ENCODE measurements at regions not wholly inside any gene's neighbourhood (a gene's known extent, or its start where the extent isn't known, plus 50 kb on each side); places are given as distances from the start of the nearest gene placed in this dataset.
"Not testable (repeated sequence)": the region's sequence is repeated elsewhere in the genome, so short reads cannot be mapped to it uniquely, and the experiment has no call there.

GRCh38 chr14:83899706-83900105, 1630.2 kb upstream of the FLRT2 start:
- no peak for DNase-seq (ENCODE audit: low spot score)

- DNase-seq (ENCODE audit: low spot score), result no peak
Observed at GRCh38 chr14:83905157-83905556, 1624.8 kb upstream of the FLRT2 start.

- DNase-seq (ENCODE audit: low spot score), result no peak
Observed at GRCh38 chr14:83908419-83908818, 1621.5 kb upstream of the FLRT2 start.

- DNase-seq (ENCODE audit: low spot score), result no peak
Observed at GRCh38 chr14:83909507-83909906, 1620.4 kb upstream of the FLRT2 start.

- no peak for DNase-seq (ENCODE audit: low spot score)
Observed at GRCh38 chr14:83912032-83912642, 1617.8 kb upstream of the FLRT2 start.

GRCh38 chr14:83913476-83913875, 1616.5 kb upstream of the FLRT2 start:
- no peak for DNase-seq (ENCODE audit: low spot score)

GRCh38 chr14:83918546-83918945, 1611.4 kb upstream of the FLRT2 start:
- DNase-seq (ENCODE audit: low spot score), result no peak

- not testable (repeated sequence) for DNase-seq (ENCODE audit: low spot score)
Observed at GRCh38 chr14:83919675-83920074, 1610.3 kb upstream of the FLRT2 start.

- no peak for DNase-seq (ENCODE audit: low spot score)
Observed at GRCh38 chr14:83923842-83924241, 1606.1 kb upstream of the FLRT2 start.

GRCh38 chr14:83924259-83924658, 1605.7 kb upstream of the FLRT2 start:
- no peak for DNase-seq (ENCODE audit: low spot score)

GRCh38 chr14:83940253-83940652, 1589.7 kb upstream of the FLRT2 start:
- DNase-seq (ENCODE audit: low spot score), result no peak

GRCh38 chr14:83958359-83958758, 1571.6 kb upstream of the FLRT2 start:
- DNase-seq (ENCODE audit: low spot score), result no peak

- DNase-seq (ENCODE audit: low spot score), result no peak
Observed at GRCh38 chr14:83960832-83961512, 1569.0 kb upstream of the FLRT2 start.

- no peak for DNase-seq (ENCODE audit: low spot score)
Observed at GRCh38 chr14:83969998-83970397, 1559.9 kb upstream of the FLRT2 start.

GRCh38 chr14:83972631-83973030, 1557.3 kb upstream of the FLRT2 start:
- DNase-seq (ENCODE audit: low spot score), result no peak

- no peak for DNase-seq (ENCODE audit: low spot score)
Observed at GRCh38 chr14:83974647-83975163, 1555.2 kb upstream of the FLRT2 start.

- no peak for DNase-seq (ENCODE audit: low spot score)
Observed at GRCh38 chr14:83975435-83975834, 1554.5 kb upstream of the FLRT2 start.

- DNase-seq (ENCODE audit: low spot score), result no peak
Observed at GRCh38 chr14:83975841-83976770, 1553.8 kb upstream of the FLRT2 start.

GRCh38 chr14:83977583-83977982, 1552.4 kb upstream of the FLRT2 start:
- DNase-seq (ENCODE audit: low spot score), result no peak

GRCh38 chr14:83981676-83982258, 1548.2 kb upstream of the FLRT2 start:
- not testable (repeated sequence) for DNase-seq (ENCODE audit: low spot score)

- DNase-seq (ENCODE audit: low spot score), result no peak
Observed at GRCh38 chr14:83988275-83988674, 1541.7 kb upstream of the FLRT2 start.

GRCh38 chr14:83991666-83992065, 1538.3 kb upstream of the FLRT2 start:
- no peak for DNase-seq (ENCODE audit: low spot score)
